Activated CD4-positive, CD25-positive, alpha-beta regulatory T cell (primary cell): ENCODE measurements at regions not wholly inside any gene's neighbourhood (a gene's known extent, or its start where the extent isn't known, plus 50 kb on each side); places are given as distances from the start of the nearest gene placed in this dataset.

Experiments
- DNase-seq, 4 experiments: peaks; one replicate each; lab custom pipeline; 2025; lab: John Stamatoyannopoulos, UW

DNA sequence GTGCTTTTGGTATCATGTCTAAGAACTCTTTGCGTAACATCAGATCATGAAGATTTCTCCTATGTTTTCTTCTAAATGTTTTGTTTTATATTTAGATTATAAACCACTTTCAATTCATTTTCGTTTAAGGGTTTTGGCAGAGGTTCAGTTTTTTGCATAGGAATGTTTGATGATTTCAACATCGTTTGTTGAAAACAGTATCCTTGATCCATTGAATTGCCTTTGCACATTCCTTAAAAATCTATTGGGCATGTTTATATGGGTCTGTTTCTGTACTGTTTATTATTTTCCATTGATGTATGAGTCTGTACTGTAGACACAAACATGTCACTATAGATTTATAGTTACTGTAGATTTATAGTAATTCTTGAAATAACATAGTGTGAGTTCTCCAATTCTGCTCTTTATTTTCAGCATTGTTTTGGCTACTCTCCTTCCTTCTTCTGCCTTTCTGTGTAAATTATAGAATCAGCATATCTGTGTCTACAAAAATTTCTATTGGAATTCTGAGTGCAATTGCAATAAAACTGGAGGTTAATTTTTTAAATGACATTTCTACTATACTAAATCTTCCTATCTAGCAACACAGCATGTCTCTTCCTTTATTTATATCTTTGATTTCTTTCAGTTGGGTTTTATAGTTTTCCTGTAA is 374.0 kb downstream of the SV2B start:
- DNase-seq = no peak

DNA sequence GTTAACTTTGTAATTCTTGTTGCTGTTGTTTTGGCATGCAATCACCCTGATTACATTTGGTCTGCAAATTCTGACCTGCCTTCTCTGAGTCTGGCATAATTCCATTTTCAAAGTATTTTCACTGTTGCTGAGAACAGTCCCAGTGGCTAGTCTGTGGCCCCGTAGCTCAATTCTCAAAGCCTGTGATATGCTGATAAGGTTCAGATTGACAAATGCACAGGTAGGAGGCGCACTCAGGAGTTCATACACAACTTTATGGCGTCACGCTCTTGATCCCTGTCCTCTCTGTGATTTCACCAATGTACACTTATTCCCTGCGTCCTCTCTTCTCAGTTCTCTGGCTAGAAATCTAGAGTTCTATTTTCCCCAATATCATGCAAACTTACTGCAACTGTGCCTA is 376.6 kb upstream of the SLCO3A1 start:
- DNase-seq = no peak

DNA sequence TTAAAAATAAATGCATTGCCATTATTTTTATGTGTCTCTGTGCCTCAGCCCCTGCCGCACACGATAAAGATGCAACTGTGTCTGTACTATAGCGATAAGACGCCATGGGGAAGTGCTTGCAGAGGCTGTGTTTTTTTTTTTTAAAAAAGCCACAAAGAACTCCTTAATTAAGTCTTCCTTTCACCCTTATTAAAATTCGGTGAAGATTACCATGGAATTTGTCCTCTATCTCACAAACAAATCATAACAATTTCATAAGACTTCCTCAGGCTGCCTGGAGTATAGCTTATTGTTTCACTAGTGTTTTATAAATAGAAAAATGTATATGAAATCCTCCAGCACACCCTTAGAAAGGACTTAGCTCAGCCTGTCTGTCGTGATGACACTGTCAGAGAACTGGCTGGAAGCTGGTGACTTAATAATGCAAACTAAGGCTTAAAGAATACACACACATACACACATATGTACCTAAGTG is 374.8 kb upstream of the SLCO3A1 start:
- no peak for DNase-seq

DNA sequence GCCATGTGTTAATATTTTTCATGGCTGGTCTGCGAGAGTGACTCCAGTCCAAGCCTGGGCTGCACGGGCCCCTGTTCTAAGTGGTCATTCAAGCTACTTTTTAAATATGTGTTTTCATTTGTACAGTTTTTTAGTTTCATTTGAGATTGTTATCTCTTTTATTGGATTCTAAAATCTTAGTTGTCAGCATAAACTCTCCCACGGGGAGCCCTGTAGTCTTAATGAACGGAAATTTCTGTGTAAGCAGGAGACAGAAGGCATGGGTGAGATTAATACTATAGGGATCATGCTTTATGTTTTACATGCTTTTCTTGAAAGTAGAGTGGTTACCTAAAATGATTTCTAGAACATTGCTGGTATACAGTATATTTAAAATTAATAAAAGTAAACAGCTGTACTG is 373.1 kb upstream of the SLCO3A1 start:
- no peak for DNase-seq

DNA sequence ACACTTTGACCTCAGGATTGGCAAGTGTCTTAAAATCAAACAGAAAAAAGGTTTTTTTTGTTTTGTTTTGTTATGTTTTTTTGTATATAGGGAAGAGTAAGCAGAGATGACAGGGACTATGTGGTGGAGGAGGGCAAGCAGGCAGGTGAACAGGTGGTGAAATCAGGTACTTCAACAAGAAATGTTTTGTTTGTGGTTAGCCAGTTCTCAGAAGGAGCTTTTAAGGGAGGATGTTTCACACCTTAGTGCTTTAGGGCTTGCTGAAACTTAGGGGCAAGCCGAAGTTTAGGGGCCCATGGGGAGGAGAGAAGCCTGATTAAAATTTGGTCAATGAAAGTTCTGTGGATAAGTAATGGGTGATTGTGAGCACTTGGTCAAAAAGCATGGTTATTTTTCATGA is 370.7 kb upstream of the SLCO3A1 start:
- DNase-seq = no peak

DNA sequence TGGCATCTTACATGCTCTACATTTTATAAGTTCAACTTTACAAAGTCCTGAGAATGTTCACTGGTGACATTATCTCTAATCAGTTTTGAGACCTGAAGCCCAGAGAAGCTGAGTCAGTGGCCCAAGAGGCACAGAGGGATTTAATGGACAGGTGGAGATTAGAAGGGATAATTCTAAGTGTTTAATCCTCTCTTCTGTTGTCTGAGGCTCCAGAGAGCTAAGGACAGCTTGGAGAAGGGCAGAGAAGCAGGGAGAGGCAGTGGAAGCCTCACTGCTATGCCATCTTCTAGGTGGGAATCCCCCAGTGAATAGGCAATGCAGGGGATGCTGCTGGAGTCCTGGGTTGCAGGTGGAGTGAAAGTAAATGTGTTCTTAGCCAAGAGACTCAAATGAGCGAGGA is 369.4 kb upstream of the SLCO3A1 start:
- DNase-seq = no peak

DNA sequence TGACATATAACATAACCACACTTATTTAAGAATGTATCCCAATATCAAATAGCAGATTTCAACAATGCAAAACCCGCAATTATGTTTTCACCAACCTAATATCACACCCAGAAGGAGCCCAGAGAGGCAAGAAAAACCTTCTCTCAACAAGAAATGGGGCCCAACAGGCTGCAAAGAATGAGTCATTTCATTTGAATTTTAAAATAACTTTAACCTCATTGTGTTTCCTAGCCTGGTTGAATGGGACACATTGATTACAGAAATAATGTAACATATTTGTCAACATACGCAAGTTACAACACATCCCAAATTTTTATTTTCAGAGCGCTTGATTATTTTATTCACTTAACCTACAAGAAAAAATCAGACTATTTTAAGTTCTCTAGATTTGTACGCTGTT is 365.1 kb upstream of the SLCO3A1 start:
- no peak for DNase-seq

DNA sequence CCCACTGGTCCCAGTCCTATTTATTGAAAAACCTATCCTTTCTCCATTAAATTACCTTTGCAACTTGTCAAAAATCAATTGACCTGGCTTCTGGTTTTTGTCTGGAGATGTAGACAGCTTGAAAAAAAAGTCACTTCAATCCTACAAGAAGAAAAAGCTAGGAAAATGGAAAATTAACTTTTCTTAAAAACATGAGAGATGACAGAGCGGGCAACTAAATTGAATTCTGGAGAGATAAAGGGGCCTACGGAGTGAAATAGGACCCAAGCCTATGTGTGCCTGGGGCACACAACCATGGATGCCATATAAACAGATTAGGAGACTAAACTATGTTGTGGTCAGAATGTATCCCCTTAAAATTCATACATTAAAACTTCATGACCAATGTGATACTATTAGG is 363.3 kb upstream of the SLCO3A1 start:
- DNase-seq = no peak

DNA sequence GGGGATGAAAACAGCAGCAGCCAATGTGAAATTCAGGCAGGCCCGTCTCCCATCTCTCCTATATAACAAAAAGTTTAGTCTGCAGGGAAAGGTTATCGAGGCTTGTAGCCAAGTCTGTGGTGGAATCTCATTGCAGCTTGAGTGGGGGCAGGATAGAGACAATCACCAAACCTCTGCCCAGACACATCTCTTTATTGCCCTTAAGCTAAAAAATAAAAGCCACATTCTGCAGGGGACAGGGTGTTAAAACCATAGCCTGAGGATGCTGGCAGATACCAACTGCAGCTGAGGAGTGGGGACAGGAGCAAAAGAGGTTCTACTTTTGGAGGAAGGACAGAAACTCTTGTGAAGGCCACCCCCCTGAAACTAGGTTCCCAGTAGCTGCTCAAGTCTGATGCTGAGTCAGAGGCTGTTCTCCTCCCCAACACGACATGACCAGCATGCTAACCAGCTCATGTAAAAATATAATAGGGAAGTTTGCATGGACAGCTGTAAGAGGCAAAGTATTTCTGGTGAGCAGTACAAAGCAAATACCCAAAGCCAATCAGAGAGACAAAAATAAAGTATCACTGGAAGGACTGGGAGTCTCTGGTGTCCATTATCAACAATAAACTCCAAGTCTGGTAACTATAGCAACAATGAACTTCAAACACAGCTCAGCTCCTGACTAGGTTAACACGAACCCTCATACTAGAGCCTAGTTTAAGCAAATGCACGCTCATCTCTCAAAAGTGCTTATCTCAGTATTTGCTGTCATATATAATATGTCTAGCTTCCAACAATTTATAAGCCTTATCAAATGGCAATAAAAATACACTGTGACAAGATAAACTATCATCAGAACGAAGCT is 362.2 kb upstream of the SLCO3A1 start:
- no peak for DNase-seq

DNA sequence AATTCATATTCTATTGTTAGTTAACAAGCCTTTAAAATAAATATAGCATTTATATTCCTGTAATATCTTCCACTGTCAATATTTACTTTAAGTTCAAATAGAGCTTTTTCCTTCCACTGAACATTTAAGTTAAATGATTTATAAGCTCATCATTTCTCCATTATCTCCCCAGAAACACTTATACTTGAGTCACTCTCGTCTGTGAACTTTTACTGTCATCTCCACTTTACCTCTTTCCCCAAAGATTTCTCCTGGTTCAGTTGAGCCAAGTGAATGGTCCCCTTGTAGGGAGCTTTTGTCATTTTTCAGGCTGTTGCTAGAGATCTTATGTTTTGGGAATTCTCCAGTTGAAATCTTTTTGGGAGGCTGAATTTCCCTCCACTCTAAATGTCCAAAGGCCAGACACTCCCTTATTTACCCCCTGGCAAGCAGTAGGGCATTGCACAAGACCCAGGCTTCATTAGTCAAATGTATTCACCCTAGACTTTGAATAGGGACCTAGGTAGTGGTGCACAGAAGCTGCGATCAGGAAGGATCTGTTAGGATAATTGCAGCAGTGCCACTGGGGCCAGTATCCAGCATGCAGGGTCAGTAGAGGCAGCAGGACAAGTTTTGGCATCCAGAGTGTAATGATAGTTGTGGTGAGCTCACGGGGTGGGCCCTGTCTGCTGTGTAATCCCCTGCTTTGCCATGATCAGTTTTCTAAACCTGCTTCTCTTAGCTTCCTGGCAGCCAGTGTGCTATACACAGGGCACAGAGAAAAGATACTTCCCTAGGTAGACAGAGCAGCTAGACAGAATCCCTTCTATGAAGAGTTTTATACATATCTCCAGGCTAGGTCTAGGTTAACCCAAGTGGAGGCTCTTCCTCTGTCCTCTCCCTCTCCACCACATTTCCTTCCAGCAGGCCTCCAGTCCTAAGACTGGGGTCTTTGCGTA is 356.5 kb upstream of the SLCO3A1 start:
- no peak for DNase-seq

DNA sequence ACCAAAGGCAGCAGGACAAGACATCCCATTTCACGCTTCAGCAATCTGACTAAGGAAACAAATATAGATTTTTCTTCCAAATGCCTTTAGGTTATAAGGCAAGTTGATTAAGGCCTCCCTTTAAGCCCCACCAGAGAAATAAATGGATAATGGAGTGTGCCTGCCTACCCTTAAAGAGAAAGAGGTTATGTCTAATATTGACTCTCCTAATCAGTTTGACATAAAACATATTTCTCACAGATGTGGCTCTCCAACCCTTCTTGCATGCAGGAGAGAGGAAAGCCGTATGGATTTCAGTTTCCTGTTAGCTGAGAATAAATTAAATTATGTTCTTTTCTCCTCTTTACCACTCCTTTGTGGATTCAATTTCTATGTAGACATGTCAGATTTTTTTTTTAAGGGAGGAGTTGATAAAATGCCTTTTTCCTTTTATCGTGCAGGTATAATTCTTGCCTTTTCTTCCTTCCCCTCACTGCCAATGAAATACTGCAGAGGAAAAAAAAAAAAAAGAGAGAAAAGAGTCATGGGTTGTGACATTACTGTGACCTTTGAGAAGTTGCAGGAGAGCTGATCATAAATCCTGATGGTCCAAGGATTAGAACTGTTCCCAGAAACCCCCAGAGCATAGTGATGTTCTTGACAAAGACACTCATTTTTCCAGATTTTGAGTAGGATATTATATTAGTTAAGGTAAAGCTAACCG is 355.3 kb upstream of the SLCO3A1 start:
- DNase-seq = no peak

DNA sequence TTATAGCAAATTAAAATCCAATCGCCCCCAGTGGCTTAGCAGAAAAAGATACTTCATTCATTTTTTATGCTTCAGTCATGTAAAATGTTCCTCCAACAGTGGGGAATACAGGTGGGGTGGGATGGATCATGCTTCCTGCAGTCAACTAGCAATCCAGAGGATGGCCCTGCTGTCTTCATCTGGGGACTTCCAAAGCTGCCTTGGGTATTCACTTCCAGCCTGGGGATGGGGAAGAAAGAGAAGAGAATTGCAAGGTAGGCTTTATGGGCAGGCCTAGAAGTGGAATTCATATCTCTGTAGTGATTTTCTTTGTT is 354.8 kb upstream of the SLCO3A1 start:
- no peak for DNase-seq

DNA sequence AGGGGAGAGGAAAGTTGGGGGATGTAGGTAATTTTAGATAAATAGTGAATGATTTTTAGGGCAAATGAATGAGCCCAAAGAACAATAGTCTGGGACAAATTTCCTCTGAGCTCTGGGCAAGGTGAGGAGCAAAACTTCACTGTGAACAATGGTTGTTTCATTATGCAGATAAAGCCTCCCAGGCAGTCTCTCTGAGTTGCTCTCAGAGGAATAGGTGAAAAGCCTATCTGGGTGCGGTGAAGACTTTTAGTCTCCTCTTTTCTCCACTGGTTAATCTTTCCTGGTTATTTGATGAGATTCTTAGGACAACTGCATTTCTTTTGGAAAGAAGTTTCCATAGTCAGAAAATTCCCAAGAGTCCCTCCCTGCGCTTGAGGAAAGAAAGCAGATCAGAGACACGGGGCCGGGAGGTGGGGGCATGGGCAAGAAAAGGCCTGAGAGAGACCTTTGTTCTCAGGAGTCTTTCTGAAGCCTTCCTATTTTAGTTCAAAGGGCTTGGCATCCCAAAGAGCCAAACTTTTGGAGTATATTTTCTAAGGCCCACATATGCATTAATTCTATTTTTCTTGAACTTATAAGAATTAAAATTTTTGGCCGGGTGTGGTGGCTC is 353.6 kb upstream of the SLCO3A1 start:
- no peak for DNase-seq

DNA sequence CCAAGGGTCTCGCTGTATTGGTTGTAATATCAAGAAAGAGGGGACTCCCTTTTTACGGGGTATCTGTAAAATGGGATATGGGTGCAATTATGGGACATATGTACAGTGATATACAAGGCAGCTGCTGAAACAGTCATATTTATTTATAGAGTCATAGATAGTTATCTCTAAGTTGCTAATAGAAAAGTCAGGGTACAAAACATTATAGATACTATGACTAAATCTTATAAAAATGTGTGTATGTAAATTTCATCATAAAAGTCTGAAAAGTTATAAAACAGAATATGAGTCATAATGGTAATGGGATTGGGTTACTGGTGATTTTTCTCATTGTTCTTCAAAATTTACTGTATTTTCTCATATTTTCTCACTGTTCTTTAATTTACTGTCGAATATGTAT is 344.9 kb upstream of the SLCO3A1 start:
- DNase-seq = no peak

DNA sequence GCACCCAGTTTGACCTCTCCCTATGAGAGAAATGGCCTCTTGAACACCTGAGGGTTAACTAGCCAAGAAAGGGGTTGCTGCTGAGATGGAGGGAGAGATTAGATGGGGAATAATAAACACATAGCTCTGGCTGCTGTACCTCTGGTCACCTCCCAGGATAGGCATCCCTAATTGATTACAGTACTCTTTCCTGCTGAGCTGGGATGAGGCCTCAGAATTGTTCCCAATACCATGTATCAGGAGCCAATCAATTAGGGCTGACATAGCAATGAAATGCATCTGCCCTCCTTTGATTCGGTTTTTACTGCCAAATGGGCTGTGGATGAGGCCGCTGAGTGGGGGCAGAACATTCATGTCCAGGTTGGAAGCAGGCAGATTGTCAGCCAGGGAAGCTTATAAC is 339.4 kb upstream of the SLCO3A1 start:
- no peak for DNase-seq

DNA sequence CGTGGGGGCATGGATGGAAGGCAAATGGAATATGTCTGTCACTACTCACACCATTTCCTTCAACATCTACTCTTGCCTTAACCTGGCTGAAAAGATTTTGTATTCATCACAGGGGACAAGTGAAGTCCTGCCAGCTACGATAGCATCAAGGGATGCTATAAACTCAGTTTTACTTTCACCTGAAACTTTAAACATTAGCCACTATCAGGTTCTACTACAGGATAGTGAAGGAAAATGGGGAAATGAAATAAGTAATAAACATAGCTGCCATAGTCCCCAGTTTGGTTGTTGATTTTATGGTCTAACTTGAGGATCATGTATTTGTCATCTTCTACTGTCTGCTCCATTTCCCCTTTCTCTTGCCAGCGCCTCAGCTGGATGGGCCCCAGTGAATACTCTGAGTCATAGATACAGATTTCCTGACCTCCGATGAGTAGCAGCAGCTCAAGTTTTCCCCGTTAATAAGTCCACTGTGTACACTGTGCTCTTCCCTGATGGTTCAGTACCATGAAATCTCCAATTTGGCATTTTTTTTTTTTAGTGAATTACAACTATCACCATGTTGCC is 338.2 kb upstream of the SLCO3A1 start:
- no peak for DNase-seq

DNA sequence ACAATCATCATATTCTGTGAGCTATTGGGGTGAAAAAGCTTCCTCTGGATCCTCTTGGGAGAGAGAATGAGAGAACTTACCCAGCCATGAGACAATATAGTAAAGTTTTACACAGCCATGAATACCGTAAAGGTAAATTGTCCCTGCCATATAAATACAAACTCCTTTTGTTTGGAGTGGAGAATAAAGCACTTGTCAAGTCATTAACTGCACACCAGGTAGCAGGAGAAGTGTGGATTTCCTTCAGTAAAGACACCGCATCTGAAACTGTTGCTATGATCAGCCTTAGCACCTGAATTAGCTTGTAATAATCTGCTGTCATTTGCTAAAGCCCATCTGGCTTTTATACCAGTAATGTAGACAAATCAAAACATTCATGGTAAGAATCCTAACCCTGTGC is 336.6 kb upstream of the SLCO3A1 start:
- no peak for DNase-seq

DNA sequence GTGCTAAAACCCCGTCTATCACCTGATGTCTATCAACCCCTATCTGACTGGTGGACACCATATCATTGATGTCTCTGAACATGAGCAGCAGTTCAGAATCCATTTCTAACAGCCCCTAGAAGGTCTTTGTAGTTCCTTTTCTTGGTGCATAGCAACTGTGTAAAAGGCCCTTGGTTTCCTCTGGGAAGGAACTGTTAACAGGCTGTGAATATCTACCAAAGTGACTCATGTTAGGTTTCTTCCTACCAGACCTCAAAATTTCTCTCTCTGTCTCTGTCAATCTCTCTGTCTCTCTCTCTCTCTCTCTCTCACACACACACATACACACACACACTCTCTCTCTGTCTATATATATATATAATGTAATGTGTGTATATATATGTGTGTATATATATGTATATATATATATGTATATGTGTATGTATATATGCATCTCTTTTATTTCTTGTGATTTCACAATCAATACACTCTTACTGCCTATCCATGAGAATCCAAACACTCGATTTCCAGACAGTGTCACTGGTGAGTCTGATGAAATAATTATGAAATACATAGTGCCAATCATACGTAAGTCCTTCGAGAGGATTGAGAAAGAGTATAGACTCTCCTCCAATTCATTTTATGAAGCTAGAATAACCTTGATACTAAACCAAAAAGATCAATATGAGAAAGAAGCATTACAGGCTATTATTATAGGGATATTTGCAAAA is 335.9 kb upstream of the SLCO3A1 start:
- no peak for DNase-seq

DNA sequence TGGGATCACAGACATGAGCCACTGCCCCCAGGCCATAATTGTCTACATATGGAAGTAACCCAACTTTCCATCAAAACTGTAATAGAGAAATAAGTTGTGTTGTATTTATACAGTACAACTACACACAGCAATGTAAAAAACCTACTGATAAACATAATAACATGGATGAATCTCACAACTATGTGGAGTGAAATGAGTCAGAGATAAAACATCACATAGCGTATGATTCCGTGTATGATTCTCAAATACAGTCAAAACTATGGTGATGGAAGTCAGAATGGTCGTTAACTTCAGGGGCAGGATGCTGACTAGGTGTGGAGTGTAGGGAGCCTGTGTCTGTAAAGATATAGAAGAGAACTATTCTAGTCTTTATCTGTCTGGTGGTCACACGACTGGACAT is 332.7 kb upstream of the SLCO3A1 start:
- DNase-seq = no peak

DNA sequence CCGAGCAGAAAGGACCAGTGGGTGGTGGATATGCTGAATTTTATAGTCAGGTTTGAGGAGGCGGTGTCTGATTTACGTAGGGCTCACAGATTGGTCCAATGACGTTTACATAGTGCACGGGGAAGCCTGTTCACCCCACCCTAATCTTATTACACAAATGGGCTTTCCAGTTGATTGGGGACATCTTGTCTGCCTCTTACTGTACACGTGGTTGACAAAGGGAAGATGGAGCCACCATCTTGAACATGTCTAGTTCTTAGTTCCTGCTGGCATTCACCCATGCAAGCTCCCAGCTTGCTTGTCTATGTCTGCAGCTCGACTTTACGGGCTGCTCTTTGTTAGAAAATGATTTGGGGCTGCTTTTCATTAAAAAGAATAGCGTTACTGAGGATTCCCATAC is 332.0 kb upstream of the SLCO3A1 start:
- no peak for DNase-seq

DNA sequence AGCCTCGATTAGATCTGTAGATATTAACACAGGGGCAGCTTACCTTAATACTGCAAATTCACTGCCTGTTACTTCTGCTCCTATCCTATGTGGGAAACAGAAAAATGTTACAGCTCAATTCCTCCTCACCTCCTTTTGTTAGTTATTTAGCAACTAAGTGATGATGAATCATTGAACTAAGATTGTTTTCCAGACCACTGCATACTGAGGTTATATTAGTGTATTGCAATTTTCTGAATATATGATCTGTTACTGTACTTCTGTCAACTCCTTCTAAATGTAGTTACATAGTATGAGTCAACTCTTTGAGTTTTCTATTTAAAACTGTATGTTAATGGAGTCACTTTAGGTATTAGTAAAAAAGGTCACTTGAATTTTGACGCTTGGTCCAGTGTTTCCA is 331.5 kb upstream of the SLCO3A1 start:
- DNase-seq = no peak
